K562 (cell line): ENCODE measurements at regions not wholly inside any gene's neighbourhood (a gene's known extent, or its start where the extent isn't known, plus 50 kb on each side); places are given as distances from the start of the nearest gene placed in this dataset.

ENCODE experiments used
- ATAC-seq: fragments of 200-7000 bp; cut with Tn5 transposase; 3 replicates; pipeline ENCODE4 v1.9.1; 2020; ENCODE audit warnings: moderate library complexity
- BruUV-seq: library from RNA; stranded (reverse); fragments of 400-500 nt; replicated peaks from 2 replicates; lab custom pipeline; 2021; lab: Mats Ljungman, UMichigan
- CTCF ChIA-PET: fragments of 300-600 bp; formaldehyde crosslinking; extraction: SDS; loops from one replicate; lab custom pipeline; 2021; ENCODE audit warnings: low intra/inter-chr PET ratio; lab: Yijun Ruan, JAX
- POLR2A ChIA-PET: fragments of 300-600, 350-650 bp; sonication (Branson Sonifier 250); formaldehyde crosslinking; extraction: SDS; loops from one replicate; lab custom pipeline; 2021; ENCODE audit warnings: antibody characterized with exemption, inconsistent platforms; lab: Yijun Ruan, JAX
- DNase-seq, 4 experiments: peaks; one replicate each; pipeline versions ENCODE4 v3.0.0 to v3.0.0-alpha.2; 2011 to 2018; ENCODE audit warnings: low spot score in 3 of 4, mixed read lengths in 3 of 4; ENCODE audit errors: extremely low read depth in 1 of 4
- FAIRE-seq: peaks from 2 replicates; lab custom pipeline; 2011; peaks lifted over from hg19 to GRCh38; lab: Jason Lieb, UNC
- H2AFZ ChIP-seq: 2 replicates; pipeline ENCODE4 v1.6.0; 2011; ENCODE audit warnings: low read depth, low read length, control low read depth, inconsistent platforms
- H3K27ac ChIP-seq: fragments of 200-600 bp; 3 replicates; pipeline ENCODE4 v1.8.0; 2011; ENCODE audit warnings: low read depth, mild to moderate bottlenecking, control low read depth, inconsistent platforms, low read length, moderate library complexity, mixed read lengths; ENCODE audit errors: extremely low read depth
- H3K27me3 ChIP-seq, 2 experiments: fragments of 300-600 bp in 1 of 2; 2 replicates in 1 of 2; 3 replicates in 1 of 2; pipeline versions ENCODE4 v1.6.0 to v1.8.0; 2011; ENCODE audit warnings: inconsistent platforms in 2 of 2, low read length in 2 of 2, mild to moderate bottlenecking in 1 of 2, mixed read lengths in 1 of 2, moderate library complexity in 1 of 2; ENCODE audit not compliant: control insufficient read depth in 2 of 2, insufficient read depth in 2 of 2
- H3K36me3 ChIP-seq: fragments of 300-600 bp; 3 replicates; pipeline ENCODE4 v1.8.0; 2011; ENCODE audit warnings: mild to moderate bottlenecking, low read length, inconsistent platforms; ENCODE audit not compliant: control insufficient read depth, insufficient read depth
- H3K4me1 ChIP-seq, 2 experiments: fragments of 200-600 bp in 1 of 2; replicated peaks in 1 of 2; 2 replicates in 1 of 2; 3 replicates in 1 of 2; pipeline versions ENCODE4 v1.5.1 to v1.8.0; 2011; ENCODE audit warnings: inconsistent platforms in 2 of 2, low read length in 2 of 2, mild to moderate bottlenecking in 1 of 2, mixed read lengths in 1 of 2, moderate library complexity in 1 of 2; ENCODE audit not compliant: control insufficient read depth in 2 of 2, insufficient read depth in 2 of 2
- H3K4me2 ChIP-seq: 2 replicates; pipeline ENCODE4 v1.6.1; 2011; ENCODE audit warnings: low read length, control low read depth, inconsistent platforms, mixed read lengths; ENCODE audit not compliant: insufficient read depth
- H3K4me3 ChIP-seq: fragments of 200-600 bp; sonication (generic), shearing (Covaris generic); 2 replicates; pipeline ENCODE4 v1.5.1; 2016; ENCODE audit warnings: control low read depth, inconsistent platforms
- H3K79me2 ChIP-seq: fragments of 200-600 bp; 3 replicates; pipeline ENCODE4 v1.8.0; 2011; ENCODE audit warnings: low read length, inconsistent platforms; ENCODE audit not compliant: control insufficient read depth, insufficient read depth
- H3K9ac ChIP-seq, 2 experiments: 2 replicates each; pipeline versions ENCODE4 v1.6.0 to v1.6.1; 2011; ENCODE audit warnings: low read depth in 2 of 2, low read length in 2 of 2, control low read depth in 1 of 2, inconsistent platforms in 1 of 2, mild to moderate bottlenecking in 1 of 2, mixed read lengths in 1 of 2; ENCODE audit not compliant: insufficient read depth in 1 of 2
- H3K9me1 ChIP-seq: one replicate; pipeline ENCODE4 v1.6.0; 2011; ENCODE audit warnings: inconsistent platforms, mild to moderate bottlenecking, low read length, moderate library complexity; ENCODE audit not compliant: control insufficient read depth, insufficient read depth
- H3K9me3 ChIP-seq: replicated peaks from 2 replicates; pipeline ENCODE4 v1.5.1; 2011; ENCODE audit warnings: low read depth, low read length, inconsistent platforms; ENCODE audit not compliant: control insufficient read depth, insufficient read depth
- H4K20me1 ChIP-seq: replicated peaks from 2 replicates; pipeline ENCODE4 v1.6.1; 2011; ENCODE audit warnings: low read length, inconsistent platforms, mixed read lengths; ENCODE audit not compliant: control insufficient read depth, insufficient read depth
- ATF6 ChIP-seq: sonication (generic); formaldehyde crosslinking; IDR thresholded peaks from 2 replicates; pipeline ENCODE4 v1.4.0; 2020; ENCODE audit warnings: mild to moderate bottlenecking, missing genetic modification reagents
- HMGN3 ChIP-seq: IDR thresholded peaks from 2 replicates; pipeline ENCODE4 v1.6.1; 2011; ENCODE audit warnings: borderline replicate concordance, low read depth, mild to moderate bottlenecking, mixed read lengths, low read length; ENCODE audit not compliant: insufficient read length; ENCODE audit errors: extremely low read depth
- HNRNPUL1 ChIP-seq: fragments of 200-400 bp; formaldehyde crosslinking; IDR thresholded peaks from 2 replicates; pipeline ENCODE4 v1.6.1; 2017; ENCODE audit warnings: low read length
- KDM4B ChIP-seq, 2 experiments: fragments of 450-650 bp in 1 of 2; sonication (generic) in 1 of 2; IDR thresholded peaks; 2 replicates each; pipeline ENCODE4 v1.6.1; 2016 to 2017; ENCODE audit warnings: borderline replicate concordance in 2 of 2, antibody characterized with exemption in 1 of 2, low read depth in 1 of 2, mild to moderate bottlenecking in 1 of 2
- LEF1 ChIP-seq: fragments of 450-650 bp; IDR thresholded peaks from 2 replicates; pipeline ENCODE4 v1.6.1; 2016; ENCODE audit warnings: mild to moderate bottlenecking
- NFIX ChIP-seq: fragments of 250-450 bp; sonication (Bioruptor Pico); IDR thresholded peaks from 2 replicates; pipeline ENCODE4 v1.4.0; 2020; ENCODE audit warnings: low read depth, mild to moderate bottlenecking, moderate library complexity
- PCBP2 ChIP-seq: fragments of 200-400 bp; formaldehyde crosslinking; IDR thresholded peaks from 2 replicates; pipeline ENCODE4 v1.6.1; 2018; ENCODE audit warnings: low read length, low read depth, mild to moderate bottlenecking, moderate library complexity; ENCODE audit not compliant: poor library complexity, severe bottlenecking
- PKNOX1 ChIP-seq: fragments of 450-650 bp; IDR thresholded peaks from 2 replicates; pipeline ENCODE4 v1.6.1; 2016
- SAP30 ChIP-seq: fragments of 200-600 bp; sonication (generic); IDR thresholded peaks from 2 replicates; pipeline ENCODE4 v1.6.1; 2012; ENCODE audit warnings: borderline replicate concordance, low read depth, mild to moderate bottlenecking, moderate library complexity, low read length, control low read depth, inconsistent platforms; ENCODE audit not compliant: insufficient read depth, poor library complexity, severe bottlenecking
- STAT5B ChIP-seq: fragments of 250-450 bp; sonication (Bioruptor Pico); IDR thresholded peaks from 2 replicates; pipeline ENCODE4 v1.8.0; 2021; ENCODE audit warnings: mild to moderate bottlenecking, inconsistent platforms
- SUPT5H ChIP-seq: fragments of 450-650 bp; IDR thresholded peaks from 2 replicates; pipeline ENCODE4 v1.6.1; 2016
- TAF1 ChIP-seq: IDR thresholded peaks from 2 replicates; pipeline ENCODE4 v1.6.1; 2011; ENCODE audit warnings: mild to moderate bottlenecking, low read length, moderate library complexity; ENCODE audit not compliant: insufficient read depth, control insufficient read depth, severe bottlenecking; ENCODE audit errors: extremely low read depth
- TAL1 ChIP-seq: fragments of 450-650 bp; IDR thresholded peaks from 2 replicates; pipeline ENCODE4 v1.6.1; 2016; ENCODE audit warnings: mild to moderate bottlenecking
- ZNF551 ChIP-seq: fragments of 250-450 bp; sonication (Bioruptor Pico); IDR thresholded peaks from 2 replicates; pipeline ENCODE4 v1.5.0; 2021; ENCODE audit warnings: mild to moderate bottlenecking, moderate library complexity
- ZNF76 ChIP-seq: fragments of 250-450 bp; sonication (Bioruptor Pico); IDR thresholded peaks from 2 replicates; pipeline ENCODE4 v1.4.0; 2020; ENCODE audit warnings: mild to moderate bottlenecking, moderate library complexity, borderline replicate concordance
- ZSCAN29 ChIP-seq: fragments of 450-650 bp; IDR thresholded peaks from 2 replicates; pipeline ENCODE4 v1.6.1; 2017
- ZSCAN32 ChIP-seq: fragments of 450-650 bp; formaldehyde crosslinking; IDR thresholded peaks from 2 replicates; pipeline ENCODE4 v1.4.0; 2020; ENCODE audit warnings: mild to moderate bottlenecking, moderate library complexity
- WGBS: fragments of 100-300 bp; shearing (Covaris generic); methylation state at CpG from one replicate; pipeline ENCODE4 v1.1.6; 2016; ENCODE audit warnings: low coverage, mixed read lengths; ENCODE audit not compliant: insufficient coverage; ENCODE audit errors: missing lambda C conversion rate; 5-methylcytosine and 5-hydroxymethylcytosine counted together
- in situ Hi-C: fragments of 300-500 bp; cut with MboI; formaldehyde crosslinking; loops from 4 replicates; pipeline ENCODE4 v1.15.0; 2018; ENCODE audit warnings: inconsistent platforms, mixed read lengths
- intact Hi-C: fragments of 100-400 bp; cut with micrococcal nuclease; formaldehyde crosslinking; loops from 2 replicates; pipeline ENCODE4 v1.14.2; 2022
- TF ChIP-seq, protein P1 (sequence below): IDR thresholded peaks from 2 replicates; pipeline ENCODE4 v1.6.1; 2016; ENCODE audit warnings: missing genetic modification characterization, missing compliant biosample characterization
- TF ChIP-seq, protein P2 (sequence below): sonication (generic); formaldehyde crosslinking; IDR thresholded peaks from 2 replicates; pipeline ENCODE4 v1.9.0; 2022; ENCODE audit warnings: mild to moderate bottlenecking, missing genetic modification reagents

GRCh38 chr12:91677556-91677955, 468.1 kb downstream of the BTG1 start (continued):
- TF ChIP-seq HNRNPUL1 (no peak), ZNF551 (CRISPR knock-in tag) (no peak), HMGN3 (no peak), PKNOX1 (no peak), SUPT5H (no peak), NFIX (CRISPR knock-in tag) (no peak), TAL1 (no peak)
- TF ChIP-seq, protein P1, sequence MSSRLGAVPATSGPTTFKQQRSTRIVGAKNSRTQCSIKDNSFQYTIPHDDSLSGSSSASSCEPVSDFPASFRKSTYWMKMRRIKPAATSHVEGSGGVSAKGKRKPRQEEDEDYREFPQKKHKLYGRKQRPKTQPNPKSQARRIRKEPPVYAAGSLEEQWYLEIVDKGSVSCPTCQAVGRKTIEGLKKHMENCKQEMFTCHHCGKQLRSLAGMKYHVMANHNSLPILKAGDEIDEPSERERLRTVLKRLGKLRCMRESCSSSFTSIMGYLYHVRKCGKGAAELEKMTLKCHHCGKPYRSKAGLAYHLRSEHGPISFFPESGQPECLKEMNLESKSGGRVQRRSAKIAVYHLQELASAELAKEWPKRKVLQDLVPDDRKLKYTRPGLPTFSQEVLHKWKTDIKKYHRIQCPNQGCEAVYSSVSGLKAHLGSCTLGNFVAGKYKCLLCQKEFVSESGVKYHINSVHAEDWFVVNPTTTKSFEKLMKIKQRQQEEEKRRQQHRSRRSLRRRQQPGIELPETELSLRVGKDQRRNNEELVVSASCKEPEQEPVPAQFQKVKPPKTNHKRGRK (tag): no peak

GRCh38 chr12:91675401-91675800, 470.2 kb downstream of the BTG1 start:
- Histone ChIP-seq H3K9ac (no peak overlapping the region), H3K79me2 (peaks cover 5% of the 10 kb centered on the region), H2AFZ (no peak overlapping the region), H3K4me2 (no peak overlapping the region), H3K4me3 (no peak overlapping the region), H3K9me1 (no peaks in the 10 kb centered on the region), H3K27me3 (no peaks in the 10 kb centered on the region), H4K20me1 (no peaks in the 10 kb centered on the region), H3K36me3 (no peaks in the 10 kb centered on the region), H3K4me1 (peaks cover 0 to 5% of the 10 kb centered on the region in 2 experiments; a peak in 2 of 5 replicates), H3K27ac (no peak overlapping the region), H3K9me3 (no peaks in the 10 kb centered on the region)
- in situ Hi-C loops: no loop called here
- intact Hi-C loops: no loop called here
- no TSS peak for BruUV-seq
- ATAC-seq: no peak
- 51% methylated on average over 2 of the region's 2 CpGs for WGBS
- CTCF ChIA-PET: no interaction called here
- FAIRE-seq: no peak
- DNase-seq: no peak
- POLR2A ChIA-PET: no interaction called here
- TF ChIP-seq STAT5B (CRISPR knock-in tag) (no peak), KDM4B (IDR thresholded peaks at IDR 0.05; ENCODE audit: borderline replicate concordance in 2 of 2, low read depth in 1 of 2) (no peak), ATF6 (CRISPR knock-in tag) (no peak), ZNF76 (CRISPR knock-in tag) (no peak), ZSCAN32 (no peak), LEF1 (no peak), TAF1 (no peak), PCBP2 (no peak), SAP30 (no peak), ZSCAN29 (no peak)
- TF ChIP-seq, protein P2, sequence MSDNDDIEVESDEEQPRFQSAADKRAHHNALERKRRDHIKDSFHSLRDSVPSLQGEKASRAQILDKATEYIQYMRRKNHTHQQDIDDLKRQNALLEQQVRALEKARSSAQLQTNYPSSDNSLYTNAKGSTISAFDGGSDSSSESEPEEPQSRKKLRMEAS: no peak
